ENCODE measurements at regions not wholly inside any gene's neighbourhood (a gene's known extent, or its start where the extent isn't known, plus 50 kb on each side); places are given as distances from the start of the nearest gene placed in this dataset.

GRCh38 chr12:47433876-47434275, 272.0 kb downstream of the RPAP3 start:
- TF ChIP-seq, protein P1, sequence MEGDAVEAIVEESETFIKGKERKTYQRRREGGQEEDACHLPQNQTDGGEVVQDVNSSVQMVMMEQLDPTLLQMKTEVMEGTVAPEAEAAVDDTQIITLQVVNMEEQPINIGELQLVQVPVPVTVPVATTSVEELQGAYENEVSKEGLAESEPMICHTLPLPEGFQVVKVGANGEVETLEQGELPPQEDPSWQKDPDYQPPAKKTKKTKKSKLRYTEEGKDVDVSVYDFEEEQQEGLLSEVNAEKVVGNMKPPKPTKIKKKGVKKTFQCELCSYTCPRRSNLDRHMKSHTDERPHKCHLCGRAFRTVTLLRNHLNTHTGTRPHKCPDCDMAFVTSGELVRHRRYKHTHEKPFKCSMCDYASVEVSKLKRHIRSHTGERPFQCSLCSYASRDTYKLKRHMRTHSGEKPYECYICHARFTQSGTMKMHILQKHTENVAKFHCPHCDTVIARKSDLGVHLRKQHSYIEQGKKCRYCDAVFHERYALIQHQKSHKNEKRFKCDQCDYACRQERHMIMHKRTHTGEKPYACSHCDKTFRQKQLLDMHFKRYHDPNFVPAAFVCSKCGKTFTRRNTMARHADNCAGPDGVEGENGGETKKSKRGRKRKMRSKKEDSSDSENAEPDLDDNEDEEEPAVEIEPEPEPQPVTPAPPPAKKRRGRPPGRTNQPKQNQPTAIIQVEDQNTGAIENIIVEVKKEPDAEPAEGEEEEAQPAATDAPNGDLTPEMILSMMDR (conservative IDR thresholded peaks at IDR 0.05; ENCODE audit: low read depth, low read length): no peak
- no peak for TF ChIP-seq EZH2 (IDR thresholded peaks at IDR 0.05; ENCODE audit: borderline replicate concordance, low read depth, low read length, poor library complexity, severe bottlenecking)
